ENCODE measurements at regions not wholly inside any gene's neighbourhood (a gene's known extent, or its start where the extent isn't known, plus 50 kb on each side); places are given as distances from the start of the nearest gene placed in this dataset.

GRCh38 chr13:74576420-74576819, 442.2 kb upstream of the KLF12 start:
- H3K4me1 ChIP-seq (ENCODE audit: low read depth, poor library complexity, severe bottlenecking) = no peaks in the 10 kb centered on the region

GRCh38 chr13:74575729-74576125, 441.5 kb upstream of the KLF12 start:
- Histone ChIP-seq H4K20me1 (ENCODE audit: insufficient read depth) (no peaks in the 10 kb centered on the region), H3K36me3 (ENCODE audit: insufficient read depth) (no peaks in the 10 kb centered on the region), H3K27ac (no peak overlapping the region), H3K9ac (no peak overlapping the region), H3K27me3 (ENCODE audit: insufficient read depth, low read depth) (no peaks in the 10 kb centered on the region), H3K4me3 (IDR thresholded peaks at IDR 0.05; ENCODE audit: insufficient read depth, low read depth, low read length) (no peak overlapping the region), H3K4me2 (no peak overlapping the region), H2AFZ (ENCODE audit: low read depth) (no peak overlapping the region), H3K4me1 (ENCODE audit: low read depth, poor library complexity, severe bottlenecking) (no peaks in the 10 kb centered on the region), H3K79me2 (ENCODE audit: insufficient read depth, low read depth) (no peaks in the 10 kb centered on the region)
- no peak for TF ChIP-seq CTCF (conservative IDR thresholded peaks at IDR 0.05; ENCODE audit: low read depth, low read length)

More at GRCh38 chr13:74576420-74576819, 442.2 kb upstream of the KLF12 start:
- H3K36me3 ChIP-seq (ENCODE audit: insufficient read depth) = no peaks in the 10 kb centered on the region
- H3K79me2 ChIP-seq (ENCODE audit: insufficient read depth, low read depth) = no peaks in the 10 kb centered on the region
- H3K4me3 ChIP-seq (IDR thresholded peaks at IDR 0.05; ENCODE audit: insufficient read depth, low read depth, low read length) = no peak overlapping the region
- no peaks in the 10 kb centered on the region for H3K27me3 ChIP-seq (ENCODE audit: insufficient read depth, low read depth)
- H3K4me2 ChIP-seq = no peak overlapping the region
- no peak overlapping the region for H2AFZ ChIP-seq (ENCODE audit: low read depth)
- H3K9ac ChIP-seq = no peak overlapping the region
- H3K27ac ChIP-seq = no peak overlapping the region
- H4K20me1 ChIP-seq (ENCODE audit: insufficient read depth) = no peaks in the 10 kb centered on the region
- TF ChIP-seq CTCF (conservative IDR thresholded peaks at IDR 0.05; ENCODE audit: low read depth, low read length) = no peak

GRCh38 chr13:74574964-74575728, 440.9 kb upstream of the KLF12 start:
- Histone ChIP-seq H3K9ac (no peak overlapping the region), H4K20me1 (ENCODE audit: insufficient read depth) (no peaks in the 10 kb centered on the region), H3K4me1 (ENCODE audit: low read depth, poor library complexity, severe bottlenecking) (no peaks in the 10 kb centered on the region), H3K27ac (no peak overlapping the region), H3K4me2 (no peak overlapping the region), H3K27me3 (ENCODE audit: insufficient read depth, low read depth) (no peaks in the 10 kb centered on the region), H3K36me3 (ENCODE audit: insufficient read depth) (no peaks in the 10 kb centered on the region), H3K4me3 (IDR thresholded peaks at IDR 0.05; ENCODE audit: insufficient read depth, low read depth, low read length) (no peak overlapping the region), H3K79me2 (ENCODE audit: insufficient read depth, low read depth) (no peaks in the 10 kb centered on the region), H2AFZ (ENCODE audit: low read depth) (no peak overlapping the region)
- TF ChIP-seq CTCF (conservative IDR thresholded peaks at IDR 0.05; ENCODE audit: low read depth, low read length) = no peak

GRCh38 chr13:74573654-74574053, 439.4 kb upstream of the KLF12 start:
- Histone ChIP-seq H4K20me1 (ENCODE audit: insufficient read depth) (no peaks in the 10 kb centered on the region), H3K27me3 (ENCODE audit: insufficient read depth, low read depth) (no peaks in the 10 kb centered on the region), H2AFZ (ENCODE audit: low read depth) (no peak overlapping the region), H3K27ac (no peak overlapping the region), H3K36me3 (ENCODE audit: insufficient read depth) (no peaks in the 10 kb centered on the region), H3K4me1 (ENCODE audit: low read depth, poor library complexity, severe bottlenecking) (no peaks in the 10 kb centered on the region), H3K9ac (no peak overlapping the region), H3K4me3 (IDR thresholded peaks at IDR 0.05; ENCODE audit: insufficient read depth, low read depth, low read length) (no peak overlapping the region), H3K79me2 (ENCODE audit: insufficient read depth, low read depth) (no peaks in the 10 kb centered on the region), H3K4me2 (no peak overlapping the region)
- no peak for TF ChIP-seq CTCF (conservative IDR thresholded peaks at IDR 0.05; ENCODE audit: low read depth, low read length)

Data from KMS-11 (cell line).